ENCODE measurements at regions not wholly inside any gene's neighbourhood (a gene's known extent, or its start where the extent isn't known, plus 50 kb on each side); places are given as distances from the start of the nearest gene placed in this dataset.

DNA sequence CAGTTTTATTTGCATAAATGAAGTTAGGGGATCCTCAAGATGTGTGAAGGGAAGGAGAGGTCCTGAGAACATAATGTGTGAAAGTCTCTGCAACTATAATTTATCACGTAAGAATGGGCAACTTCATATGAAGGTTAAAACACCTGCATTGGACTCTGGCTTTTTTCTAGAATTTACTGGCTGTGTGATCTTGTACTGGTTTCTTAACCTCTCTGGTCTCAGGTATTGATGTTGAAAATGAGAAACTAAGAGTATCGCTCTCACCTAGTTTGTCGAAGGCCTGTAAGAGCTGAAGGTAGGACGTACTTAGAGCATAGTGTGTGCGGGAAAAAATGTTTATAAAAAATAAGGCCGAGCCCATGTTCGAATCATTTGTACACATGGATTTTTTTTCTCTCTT, 280.5 kb downstream of the ICE1 start:
- no peak for TF ChIP-seq POLR2A (IDR thresholded peaks at IDR 0.05)
- Histone ChIP-seq H3K9me3 (no peaks in the 10 kb centered on the region), H3K27me3 (no peaks in the 10 kb centered on the region), H3K36me3 (no peaks in the 10 kb centered on the region), H3K4me3 (no peak overlapping the region), H3K4me1 (no peaks in the 10 kb centered on the region), H3K27ac (no peak overlapping the region)
- no peak for ATAC-seq
- 82% methylated on average over 7 of the region's 7 CpGs for whole genome bisulfite sequencing (ENCODE audit: insufficient coverage, low coverage, low lambda C conversion rate, missing lambda C conversion rate)
- DNase-seq, result no peak
- intact Hi-C loops (cut with DNase I), result no loop called here

GRCh38 chr5:5700549-5700948, 278.1 kb downstream of the ICE1 start:
- TF ChIP-seq CTCF (IDR thresholded peaks at IDR 0.05) (no peak), POLR2A (IDR thresholded peaks at IDR 0.05) (no peak)
- H3K9me3 ChIP-seq, result peaks cover 0 to 8% (median 1%) of the 10 kb centered on the region in 4 donors
- DNase-seq (no peak), ATAC-seq (no peak)
- H3K36me3 ChIP-seq, result no peaks in the 10 kb centered on the region
- intact Hi-C loops (cut with DNase I), result no loop called here
- H3K4me1 ChIP-seq, result no peaks in the 10 kb centered on the region
- H3K27me3 ChIP-seq, result no peaks in the 10 kb centered on the region
- no peak overlapping the region for H3K4me3 ChIP-seq
- H3K27ac ChIP-seq, result no peak overlapping the region

- TF ChIP-seq POLR2A (IDR thresholded peaks at IDR 0.05) (no peak), CTCF (IDR thresholded peaks at IDR 0.05) (no peak)
- H3K27me3 ChIP-seq, result no peaks in the 10 kb centered on the region
- ATAC-seq, result no peak
- peaks cover 0 to 9% (median 1%) of the 10 kb centered on the region in 4 donors for H3K9me3 ChIP-seq
- H3K27ac ChIP-seq, result no peak overlapping the region
- H3K36me3 ChIP-seq, result no peaks in the 10 kb centered on the region
- WGBS (ENCODE audit: insufficient coverage, low coverage, low lambda C conversion rate, missing lambda C conversion rate), result 81% methylated on average over 8 of the region's 12 CpGs
- H3K4me3 ChIP-seq, result no peak overlapping the region
- no peaks in the 10 kb centered on the region for H3K4me1 ChIP-seq
- intact Hi-C loops (cut with DNase I), result no loop called here
- no peak for DNase-seq
Observed at GRCh38 chr5:5699062-5699461, 276.6 kb downstream of the ICE1 start.

DNA sequence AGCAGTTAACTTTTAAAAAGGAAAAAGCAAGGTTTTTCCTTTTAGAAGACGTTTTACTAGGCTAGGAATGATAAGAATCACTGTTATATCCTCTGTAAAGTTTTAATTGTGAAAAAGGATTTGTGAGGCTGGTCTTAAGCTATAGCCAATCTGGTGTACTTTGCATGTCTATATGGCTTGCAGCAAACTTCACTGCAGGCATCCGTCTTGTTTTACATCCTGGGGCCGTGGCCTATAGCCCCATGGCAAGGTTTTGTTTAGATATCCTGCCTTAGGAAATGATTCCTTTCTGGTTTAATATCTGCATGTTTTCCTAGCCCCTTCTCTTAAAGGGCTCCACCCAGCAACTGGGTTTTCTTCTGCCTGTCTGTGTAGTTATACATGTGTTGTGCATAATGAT, 272.8 kb downstream of the ICE1 start:
- H3K4me3 ChIP-seq, result no peak overlapping the region
- H3K9me3 ChIP-seq, result peaks cover 0 to 9% (median 1%) of the 10 kb centered on the region in 4 donors
- WGBS (ENCODE audit: insufficient coverage, low coverage, low lambda C conversion rate, missing lambda C conversion rate), result 13% methylated on average over 3 of the region's 3 CpGs
- ATAC-seq (peak in 1 of 4 donors; percentile 21), DNase-seq (no peak)
- no peaks in the 10 kb centered on the region for H3K4me1 ChIP-seq
- TF ChIP-seq CTCF (IDR thresholded peaks at IDR 0.05) (no peak), POLR2A (IDR thresholded peaks at IDR 0.05) (no peak)
- H3K27me3 ChIP-seq, result no peaks in the 10 kb centered on the region
- H3K27ac ChIP-seq, result no peak overlapping the region
- no peaks in the 10 kb centered on the region for H3K36me3 ChIP-seq
- intact Hi-C loops (cut with DNase I), result no loop called here

DNA sequence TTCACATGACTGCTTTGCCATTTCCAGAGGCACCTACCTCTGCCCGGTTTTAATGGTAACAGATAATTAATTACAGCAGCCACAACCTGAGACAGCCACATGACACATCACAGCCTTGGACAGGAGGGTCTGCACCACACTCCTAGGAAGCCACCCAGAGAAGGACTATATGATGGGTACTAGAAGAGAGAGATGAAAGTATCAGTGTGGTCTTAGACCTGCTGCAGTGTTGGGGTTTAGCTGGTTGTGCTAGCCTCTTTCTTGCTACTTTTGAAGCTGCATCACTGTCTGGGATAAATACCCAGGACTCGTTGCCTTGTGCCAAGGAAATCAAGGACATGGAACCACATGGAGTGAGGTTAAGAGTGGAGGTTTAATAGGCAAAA, 266.4 kb downstream of the ICE1 start:
- DNase-seq (no peak), ATAC-seq (no peak)
- no peak overlapping the region for H3K4me3 ChIP-seq
- H3K27ac ChIP-seq, result no peak overlapping the region
- 55% methylated on average over 2 of the region's 2 CpGs for WGBS (ENCODE audit: insufficient coverage, low coverage, low lambda C conversion rate, missing lambda C conversion rate)
- intact Hi-C loops (cut with DNase I), result no loop called here
- no peaks in the 10 kb centered on the region for H3K4me1 ChIP-seq
- TF ChIP-seq POLR2A (IDR thresholded peaks at IDR 0.05) (no peak), CTCF (IDR thresholded peaks at IDR 0.05) (no peak)
- no peaks in the 10 kb centered on the region for H3K27me3 ChIP-seq
- no peaks in the 10 kb centered on the region for H3K9me3 ChIP-seq
- no peaks in the 10 kb centered on the region for H3K36me3 ChIP-seq
